PFSK-1 (cell line): ENCODE measurements at regions not wholly inside any gene's neighbourhood (a gene's known extent, or its start where the extent isn't known, plus 50 kb on each side); places are given as distances from the start of the nearest gene placed in this dataset.

Experiments
- FOXP2 ChIP-seq: optimal IDR thresholded peaks from 2 replicates; pipeline ENCODE3; 2011; ENCODE audit warnings: borderline replicate concordance, control low read depth, inconsistent platforms; ENCODE audit not compliant: insufficient read depth; ENCODE audit errors: extremely low read length, extremely low read depth
- POLR2AphosphoS5 ChIP-seq: IDR thresholded peaks from 2 replicates; pipeline ENCODE4 v1.6.1; 2012; ENCODE audit warnings: low read depth, mild to moderate bottlenecking, control low read depth, low read length, moderate library complexity
- REST ChIP-seq, 2 experiments: IDR thresholded peaks; 2 replicates each; pipeline versions ENCODE4 v1.6.1 to v1.8.0; 2011 to 2012; ENCODE audit warnings: low read depth in 2 of 2, low read length in 2 of 2, control low read depth in 1 of 2, inconsistent platforms in 1 of 2, mild to moderate bottlenecking in 1 of 2, moderate library complexity in 1 of 2; ENCODE audit not compliant: insufficient read depth in 1 of 2
- SIN3A ChIP-seq: IDR thresholded peaks from 2 replicates; pipeline ENCODE4 v1.6.1; 2012; ENCODE audit warnings: mild to moderate bottlenecking, low read length, moderate library complexity, borderline replicate concordance; ENCODE audit not compliant: insufficient read depth
- TAF1 ChIP-seq: IDR thresholded peaks from 2 replicates; pipeline ENCODE4 v1.6.1; 2012; ENCODE audit warnings: low read length, control low read depth, borderline replicate concordance; ENCODE audit not compliant: insufficient read depth

DNA sequence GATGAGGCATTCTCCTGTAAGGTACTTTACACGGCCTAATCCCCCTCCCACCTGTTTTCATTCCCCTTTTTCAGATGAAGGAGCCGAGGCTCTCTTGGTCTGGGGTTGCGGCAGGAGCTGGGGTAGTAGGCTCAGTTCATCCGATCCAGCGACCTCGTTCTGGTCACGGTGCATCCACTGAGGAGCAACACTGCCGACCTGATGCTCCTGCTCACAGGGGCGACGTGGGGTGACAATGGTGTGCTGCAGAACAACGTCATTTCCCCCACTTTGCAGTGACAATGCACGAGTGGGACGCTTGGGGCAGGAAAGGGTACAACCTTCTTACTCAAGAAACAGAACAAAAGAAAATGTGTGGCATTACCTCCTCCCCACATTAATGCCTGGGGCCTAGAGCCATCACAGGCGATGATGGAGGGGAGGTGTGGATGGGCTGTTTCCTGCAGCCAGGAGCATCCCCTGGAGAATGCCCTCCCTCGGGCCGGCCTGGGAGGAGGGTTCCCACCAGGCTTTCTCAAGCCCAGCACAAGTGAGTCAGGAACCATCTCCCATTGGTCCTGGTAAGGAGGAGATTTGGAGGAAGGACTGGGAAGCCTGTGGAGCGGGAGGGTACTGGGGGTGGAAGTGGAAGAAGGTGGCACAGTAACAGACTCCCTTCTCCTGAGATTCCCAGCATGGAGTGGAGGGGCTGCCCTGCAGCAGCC is 125.6 kb downstream of the SPATA19 start:
- TF ChIP-seq POLR2AphosphoS5, result no peak
- TF ChIP-seq REST (IDR thresholded peaks at IDR 0.05; ENCODE audit: insufficient read depth in 1 of 2, low read depth in 2 of 2, low read length in 2 of 2), result no peak
- TF ChIP-seq SIN3A, result no peak
- no peak for TF ChIP-seq FOXP2
- no peak for TF ChIP-seq TAF1

DNA sequence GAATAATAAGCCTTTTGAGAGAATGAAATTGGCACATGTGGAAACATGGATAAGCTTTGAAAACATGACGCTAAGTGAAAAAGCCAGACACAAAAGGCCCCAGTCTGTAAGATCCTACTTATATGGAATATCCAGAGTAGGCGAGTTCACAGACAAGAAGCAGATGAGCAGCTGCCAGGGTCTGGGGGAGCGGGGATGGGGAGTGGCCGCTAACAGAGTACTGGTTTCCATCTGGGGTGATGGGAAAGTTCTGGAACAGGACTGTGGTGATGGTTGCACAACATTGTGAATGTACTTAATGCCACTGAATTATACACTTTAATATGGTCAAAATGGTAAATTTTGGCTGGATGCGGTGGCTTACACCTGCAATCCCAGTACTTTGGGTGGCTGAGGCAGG is 126.5 kb downstream of the SPATA19 start:
- no peak for TF ChIP-seq REST (IDR thresholded peaks at IDR 0.05; ENCODE audit: insufficient read depth in 1 of 2, low read depth in 2 of 2, low read length in 2 of 2)
- TF ChIP-seq TAF1, result no peak
- TF ChIP-seq SIN3A, result no peak
- TF ChIP-seq POLR2AphosphoS5, result no peak
- TF ChIP-seq FOXP2, result no peak

GRCh38 chr11:133718238-133718637 is 127.1 kb downstream of the SPATA19 start:
- no peak for TF ChIP-seq REST (IDR thresholded peaks at IDR 0.05; ENCODE audit: insufficient read depth in 1 of 2, low read depth in 2 of 2, low read length in 2 of 2)
- no peak for TF ChIP-seq TAF1
- TF ChIP-seq FOXP2, result no peak
- TF ChIP-seq SIN3A, result no peak
- TF ChIP-seq POLR2AphosphoS5, result no peak

- no peak for TF ChIP-seq REST (IDR thresholded peaks at IDR 0.05; ENCODE audit: insufficient read depth in 1 of 2, low read depth in 2 of 2, low read length in 2 of 2)
- TF ChIP-seq TAF1, result no peak
- no peak for TF ChIP-seq FOXP2
- no peak for TF ChIP-seq SIN3A
Measured at GRCh38 chr11:133716602-133717001, 128.7 kb downstream of the SPATA19 start.
